ENCODE measurements at regions not wholly inside any gene's neighbourhood (a gene's known extent, or its start where the extent isn't known, plus 50 kb on each side); places are given as distances from the start of the nearest gene placed in this dataset.

DNA sequence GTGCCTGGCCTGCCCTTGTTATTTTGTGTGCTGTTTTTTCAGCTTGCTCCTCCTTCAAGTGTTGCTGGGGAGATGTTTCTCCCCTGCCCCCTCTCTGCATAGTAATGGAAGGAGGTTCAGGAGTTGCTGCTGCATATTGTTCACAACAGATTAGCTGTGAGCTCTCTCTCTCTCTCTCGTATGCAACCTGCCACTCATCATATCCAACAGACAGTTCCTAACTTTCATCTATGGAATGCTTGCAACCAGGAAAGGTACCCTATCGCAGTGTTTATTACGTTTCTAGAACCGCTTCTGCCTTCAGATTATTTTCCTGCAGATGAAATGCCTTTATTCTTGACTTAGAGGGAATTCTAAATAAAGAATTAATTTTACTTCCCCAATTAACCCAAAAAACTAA is 372.9 kb downstream of the RMST start:
- H3K36me3 Mint-ChIP-seq (ENCODE audit: insufficient read depth), result no peaks in the 10 kb centered on the region
- peaks cover 9% of the 10 kb centered on the region for H3K4me1 Mint-ChIP-seq (ENCODE audit: low read depth)
- H3K4me3 Mint-ChIP-seq (ENCODE audit: low read depth), result no peak overlapping the region

DNA sequence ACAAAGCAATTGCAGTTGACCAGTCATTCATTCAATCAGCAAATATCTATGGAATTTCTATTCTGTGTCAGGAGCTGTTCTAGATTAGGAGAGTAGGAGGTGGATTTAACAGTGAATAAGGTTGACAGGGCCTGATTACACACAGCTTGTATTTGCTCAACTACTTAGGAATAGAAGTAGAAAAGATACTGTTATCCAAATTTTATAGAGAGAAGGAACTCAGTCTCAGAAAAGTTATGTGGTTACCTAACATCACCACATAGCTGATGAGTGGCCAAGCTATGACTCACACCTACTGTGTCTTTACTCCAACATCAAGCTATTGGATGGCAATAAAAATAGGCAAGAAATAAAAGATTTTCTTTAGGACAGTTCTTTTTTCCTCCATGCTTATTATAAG is 374.8 kb downstream of the RMST start:
- H3K27ac Mint-ChIP-seq, result no peak overlapping the region
- DNase-seq (ENCODE audit: low spot score, unreplicated experiment), result no peak
- H3K27me3 Mint-ChIP-seq, result no peaks in the 10 kb centered on the region
- no peak for TF ChIP-seq CTCF (IDR thresholded peaks at IDR 0.05; ENCODE audit: unreplicated experiment)
- peaks cover 7% of the 10 kb centered on the region for H3K4me1 Mint-ChIP-seq (ENCODE audit: low read depth)
- H3K9me3 Mint-ChIP-seq (ENCODE audit: low read depth), result no peaks in the 10 kb centered on the region
- no peak overlapping the region for H3K4me3 Mint-ChIP-seq (ENCODE audit: low read depth)
- H3K36me3 Mint-ChIP-seq (ENCODE audit: insufficient read depth), result no peaks in the 10 kb centered on the region

More for the DNA sequence above, 372.9 kb downstream of the RMST start:
- TF ChIP-seq CTCF (IDR thresholded peaks at IDR 0.05; ENCODE audit: unreplicated experiment), result no peak
- DNase-seq (ENCODE audit: low spot score, unreplicated experiment), result no peak
- H3K27me3 Mint-ChIP-seq, result no peaks in the 10 kb centered on the region
- H3K9me3 Mint-ChIP-seq (ENCODE audit: low read depth), result no peaks in the 10 kb centered on the region
- no peak overlapping the region for H3K27ac Mint-ChIP-seq

DNA sequence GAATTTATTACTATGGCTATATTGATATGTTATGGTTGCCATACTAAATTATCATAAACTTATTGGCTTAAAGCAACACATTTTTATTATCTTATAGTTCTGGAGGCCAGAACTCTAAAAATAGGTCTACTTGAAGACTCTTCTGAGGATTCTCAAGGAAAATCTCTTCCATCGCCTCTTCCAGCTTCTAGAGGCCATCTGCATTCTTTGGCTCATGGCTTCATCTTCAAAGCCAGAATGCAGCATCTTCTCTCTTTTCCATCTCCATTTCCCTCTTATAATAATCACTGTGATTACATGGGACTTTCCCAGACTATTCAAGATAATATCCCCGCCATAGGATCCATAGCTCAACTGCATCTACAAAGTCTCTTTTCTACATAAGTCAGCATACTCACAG is 385.4 kb downstream of the RMST start:
- Mint-ChIP-seq H3K27me3 (no peaks in the 10 kb centered on the region), H3K4me1 (ENCODE audit: low read depth) (no peaks in the 10 kb centered on the region), H3K27ac (no peak overlapping the region), H3K9me3 (ENCODE audit: low read depth) (peaks cover 4% of the 10 kb centered on the region), H3K36me3 (ENCODE audit: insufficient read depth) (no peaks in the 10 kb centered on the region), H3K4me3 (ENCODE audit: low read depth) (no peak overlapping the region)
- DNase-seq (ENCODE audit: low spot score, unreplicated experiment), result no peak
- TF ChIP-seq CTCF (IDR thresholded peaks at IDR 0.05; ENCODE audit: unreplicated experiment), result no peak

DNA sequence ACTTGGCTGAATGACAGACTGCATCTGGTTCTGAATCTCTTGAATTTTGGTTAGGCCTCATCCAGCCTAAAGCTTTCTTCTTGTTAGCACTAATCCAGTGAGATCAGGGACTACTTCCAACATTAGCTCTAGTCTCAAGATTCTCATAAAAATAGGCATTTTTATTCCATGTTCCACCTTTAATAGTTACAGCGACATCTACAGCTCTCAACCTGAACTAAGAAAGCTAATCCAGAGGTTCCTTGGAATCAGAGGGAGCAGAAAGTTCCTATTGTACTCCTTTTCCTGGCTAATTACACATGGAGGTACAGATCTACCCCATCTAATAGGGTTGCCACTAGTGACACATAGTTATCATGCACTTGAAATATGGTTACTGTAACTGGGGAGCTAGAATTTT is 391.9 kb downstream of the RMST start:
- Mint-ChIP-seq H3K4me3 (ENCODE audit: low read depth) (no peak overlapping the region), H3K36me3 (ENCODE audit: insufficient read depth) (no peaks in the 10 kb centered on the region), H3K27me3 (no peaks in the 10 kb centered on the region)

GRCh38 chr12:97862072-97862471 is 399.5 kb downstream of the RMST start:
- no peak for TF ChIP-seq CTCF (IDR thresholded peaks at IDR 0.05; ENCODE audit: unreplicated experiment)
- DNase-seq (ENCODE audit: low spot score, unreplicated experiment), result no peak
- Mint-ChIP-seq H3K27me3 (no peaks in the 10 kb centered on the region), H3K4me1 (ENCODE audit: low read depth) (no peaks in the 10 kb centered on the region), H3K36me3 (ENCODE audit: insufficient read depth) (no peaks in the 10 kb centered on the region), H3K4me3 (ENCODE audit: low read depth) (no peak overlapping the region), H3K9me3 (ENCODE audit: low read depth) (no peaks in the 10 kb centered on the region), H3K27ac (no peak overlapping the region)

More for the DNA sequence above, 391.9 kb downstream of the RMST start:
- Mint-ChIP-seq H3K9me3 (ENCODE audit: low read depth) (peaks cover 1% of the 10 kb centered on the region), H3K4me1 (ENCODE audit: low read depth) (no peaks in the 10 kb centered on the region), H3K27ac (no peak overlapping the region)
- no peak for DNase-seq (ENCODE audit: low spot score, unreplicated experiment)
- TF ChIP-seq CTCF (IDR thresholded peaks at IDR 0.05; ENCODE audit: unreplicated experiment), result no peak

All from progenitor cell of endocrine pancreas (in vitro differentiated cells).